Naive thymus-derived CD4-positive, alpha-beta T cell (primary cell): ENCODE measurements at regions not wholly inside any gene's neighbourhood (a gene's known extent, or its start where the extent isn't known, plus 50 kb on each side); places are given as distances from the start of the nearest gene placed in this dataset.
"Not testable (repeated sequence)": the region's sequence is repeated elsewhere in the genome, so short reads cannot be mapped to it uniquely, and the experiment has no call there.

Experiments used
- ATAC-seq: fragments of 150-1000 bp; cut with Tn5 transposase; 2 replicates; pipeline ENCODE4 v1.10.0; 2021; ENCODE audit warnings: mild to moderate bottlenecking, moderate library complexity
- CTCF ChIA-PET: fragments of 350-600 bp; sonication (Branson Sonifier 250); formaldehyde crosslinking; loops from one replicate; lab custom pipeline; 2021; ENCODE audit warnings: antibody characterized with exemption; lab: Charles Lee
- POLR2A ChIA-PET: fragments of 350-600 bp; sonication (Branson Sonifier 250); formaldehyde crosslinking; loops from one replicate; lab custom pipeline; 2021; ENCODE audit warnings: antibody characterized with exemption, inconsistent platforms; lab: Charles Lee
- DNase-seq, 9 donors: peaks; one replicate each; pipeline versions ENCODE4 v3.0.0 to v3.0.0-alpha.2; 2020 to 2022; ENCODE audit warnings: mixed read lengths in 1 of 9
- H3K27ac ChIP-seq: one replicate; pipeline ENCODE4 v1.7.0; 2013; ENCODE audit warnings: mild to moderate bottlenecking, low read depth, low read length, moderate library complexity
- H3K27me3 ChIP-seq, 2 donors: one replicate each; pipeline ENCODE4 v1.7.0; 2013; ENCODE audit warnings: low read length in 2 of 2, mild to moderate bottlenecking in 2 of 2, moderate library complexity in 2 of 2; ENCODE audit not compliant: control insufficient read depth in 2 of 2, insufficient read depth in 2 of 2
- H3K36me3 ChIP-seq, 3 experiments: 1 replicate in 2 of 3; 2 replicates in 1 of 3; pipeline ENCODE4 v1.7.0; 2013; ENCODE audit warnings: low read length in 3 of 3, mild to moderate bottlenecking in 3 of 3, moderate library complexity in 1 of 3; ENCODE audit not compliant: insufficient read depth in 3 of 3, control insufficient read depth in 2 of 3
- H3K4me1 ChIP-seq, 2 donors: one replicate each; pipeline ENCODE4 v1.7.0; 2013; ENCODE audit warnings: low read length in 2 of 2, mild to moderate bottlenecking in 2 of 2, moderate library complexity in 1 of 2; ENCODE audit not compliant: control insufficient read depth in 2 of 2, insufficient read depth in 2 of 2
- H3K4me3 ChIP-seq: 2 replicates; pipeline ENCODE4 v1.7.0; 2013; ENCODE audit warnings: mild to moderate bottlenecking, low read length
- H3K9me3 ChIP-seq, 3 experiments: 1 replicate in 2 of 3; 2 replicates in 1 of 3; pipeline ENCODE4 v1.7.0; 2013; ENCODE audit warnings: low read length in 3 of 3; ENCODE audit not compliant: control insufficient read depth in 2 of 3
- H3K27ac Mint-ChIP-seq, 9 donors: one replicate each; pipeline ENCODE4 v1.8.0; 2020 to 2022; ENCODE audit warnings: mixed read lengths in 9 of 9, mild to moderate bottlenecking in 8 of 9, moderate library complexity in 5 of 9, inconsistent platforms in 2 of 9
- H3K27me3 Mint-ChIP-seq, 5 donors: one replicate each; pipeline ENCODE4 v1.8.0; 2021 to 2022; ENCODE audit warnings: mixed read lengths in 5 of 5, mild to moderate bottlenecking in 1 of 5
- H3K36me3 Mint-ChIP-seq, 5 donors: one replicate each; pipeline ENCODE4 v1.8.0; 2020 to 2022; ENCODE audit warnings: mixed read lengths in 5 of 5, mild to moderate bottlenecking in 3 of 5, inconsistent platforms in 1 of 5
- H3K4me1 Mint-ChIP-seq, 7 donors: one replicate each; pipeline ENCODE4 v1.8.0; 2020 to 2022; ENCODE audit warnings: mixed read lengths in 7 of 7, mild to moderate bottlenecking in 3 of 7, inconsistent platforms in 1 of 7
- H3K4me3 Mint-ChIP-seq, 10 donors: one replicate each; pipeline ENCODE4 v1.8.0; 2020 to 2022; ENCODE audit warnings: mild to moderate bottlenecking in 10 of 10, mixed read lengths in 10 of 10, moderate library complexity in 6 of 10, inconsistent platforms in 2 of 10
- H3K9me3 Mint-ChIP-seq, 11 donors: one replicate each; pipeline ENCODE4 v1.8.0; 2020 to 2022; ENCODE audit warnings: mixed read lengths in 11 of 11, mild to moderate bottlenecking in 4 of 11, inconsistent platforms in 1 of 11, moderate library complexity in 1 of 11
- intact Hi-C, 2 donors: fragments of 100-400 bp; cut with micrococcal nuclease; formaldehyde crosslinking; loops; one replicate each; pipeline ENCODE4 v1.15.1; 2023

- Histone ChIP-seq H3K9me3 (no peaks in the 10 kb centered on the region), H3K27ac (no peak overlapping the region), H3K27me3 (no peaks in the 10 kb centered on the region), H3K4me3 (no peak overlapping the region), H3K4me1 (no peaks in the 10 kb centered on the region), H3K36me3 (no peaks in the 10 kb centered on the region)
- peaks cover 0 to 8% (median 2%) of the 10 kb centered on the region in 11 donors for H3K9me3 Mint-ChIP-seq
- intact Hi-C loops: no loop called here
- no peaks in the 10 kb centered on the region for H3K36me3 Mint-ChIP-seq
- POLR2A ChIA-PET: no interaction called here
- CTCF ChIA-PET: no interaction called here
- no peak overlapping the region for H3K4me3 Mint-ChIP-seq
- DNase-seq (no peak), ATAC-seq (no peak)
- no peak overlapping the region for H3K27ac Mint-ChIP-seq
- H3K4me1 Mint-ChIP-seq: no peaks in the 10 kb centered on the region
- peaks cover 0 to 4% (median 0%) of the 10 kb centered on the region in 5 donors for H3K27me3 Mint-ChIP-seq
These were observed 315.6 kb downstream of the CETN3 start for GRCh38 chr5:90093751-90094485.

GRCh38 chr5:90092734-90093133 is 316.8 kb downstream of the CETN3 start:
- no peaks in the 10 kb centered on the region for H3K27me3 ChIP-seq
- DNase-seq (no peak), ATAC-seq (no peak)
- H3K4me3 ChIP-seq: no peak overlapping the region
- CTCF ChIA-PET: no interaction called here
- POLR2A ChIA-PET: no interaction called here
- Mint-ChIP-seq H3K27me3 (peaks cover 0 to 4% (median 0%) of the 10 kb centered on the region in 5 donors), H3K4me1 (no peaks in the 10 kb centered on the region), H3K4me3 (no peak overlapping the region), H3K27ac (no peak overlapping the region), H3K36me3 (no peaks in the 10 kb centered on the region), H3K9me3 (peaks cover 1 to 17% (median 8%) of the 10 kb centered on the region in 11 donors)
- intact Hi-C loops: no loop called here
- no peaks in the 10 kb centered on the region for H3K36me3 ChIP-seq
- H3K27ac ChIP-seq: no peak overlapping the region
- no peaks in the 10 kb centered on the region for H3K4me1 ChIP-seq
- no peaks in the 10 kb centered on the region for H3K9me3 ChIP-seq

DNA sequence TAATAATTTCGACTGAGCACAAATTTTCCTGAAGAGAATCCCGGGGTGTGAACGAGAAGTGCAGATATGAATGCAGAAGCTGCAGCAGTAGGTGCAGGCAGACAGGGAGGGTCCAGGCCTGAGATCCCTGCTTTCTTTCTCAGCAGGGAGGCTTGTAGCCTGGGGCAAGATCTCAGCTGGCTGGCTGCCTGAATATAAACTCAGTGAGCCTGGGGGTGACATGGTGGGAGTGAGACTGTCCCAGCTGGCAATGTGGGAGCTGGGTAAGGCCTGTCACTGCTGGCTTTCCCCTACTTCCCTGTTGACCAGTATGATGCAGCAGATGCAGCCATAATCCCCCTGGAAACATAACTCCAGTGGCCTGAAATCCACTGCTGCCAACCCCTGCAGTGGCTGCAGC is 325.2 kb downstream of the CETN3 start:
- POLR2A ChIA-PET: no interaction called here
- DNase-seq: no peak

GRCh38 chr5:90073026-90073570 is 336.5 kb downstream of the CETN3 start:
- H3K9me3 ChIP-seq, H3K4me3 ChIP-seq, intact Hi-C loops, H3K4me1 Mint-ChIP-seq, DNase-seq, CTCF ChIA-PET, H3K27me3 ChIP-seq, H3K4me3 Mint-ChIP-seq, H3K27me3 Mint-ChIP-seq, ATAC-seq, H3K27ac Mint-ChIP-seq, POLR2A ChIA-PET, H3K4me1 ChIP-seq, H3K36me3 Mint-ChIP-seq, H3K27ac ChIP-seq, H3K36me3 ChIP-seq: not testable (repeated sequence)
- peaks cover 0 to 13% (median 3%) of the 10 kb centered on the region in 11 donors for H3K9me3 Mint-ChIP-seq

More for the DNA sequence above, 325.2 kb downstream of the CETN3 start:
- no peak overlapping the region for H3K4me3 Mint-ChIP-seq
- Histone ChIP-seq H3K36me3 (no peaks in the 10 kb centered on the region), H3K4me1 (no peaks in the 10 kb centered on the region), H3K27me3 (no peaks in the 10 kb centered on the region), H3K4me3 (no peak overlapping the region), H3K27ac (no peak overlapping the region), H3K9me3 (no peaks in the 10 kb centered on the region)
- CTCF ChIA-PET: no interaction called here
- H3K27me3 Mint-ChIP-seq: no peaks in the 10 kb centered on the region
- intact Hi-C loops: no loop called here
- no peaks in the 10 kb centered on the region for H3K4me1 Mint-ChIP-seq
- H3K9me3 Mint-ChIP-seq: peaks cover 3 to 34% (median 11%) of the 10 kb centered on the region in 11 donors
- no peak for ATAC-seq
- H3K27ac Mint-ChIP-seq: no peak overlapping the region
- H3K36me3 Mint-ChIP-seq: no peaks in the 10 kb centered on the region

DNA sequence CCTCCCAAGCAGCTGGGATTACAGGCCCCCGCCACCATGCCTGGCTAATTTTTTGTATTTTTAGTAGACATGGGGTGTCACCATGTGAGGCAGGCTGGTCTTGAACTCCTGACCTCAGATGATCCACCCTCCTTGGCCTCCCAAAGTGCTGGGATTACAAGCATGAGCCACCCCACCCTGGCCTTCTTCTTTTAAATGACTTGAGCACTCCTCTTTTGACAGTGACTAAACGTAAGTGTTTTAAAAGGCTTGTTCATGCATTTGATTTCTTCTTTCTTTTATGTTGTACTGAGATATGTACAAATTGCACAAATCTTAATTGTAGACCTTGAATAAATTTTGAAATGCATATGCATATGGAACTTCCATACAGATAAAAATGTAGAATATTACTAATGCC is 337.9 kb downstream of the CETN3 start:
- H3K4me1 ChIP-seq: no peaks in the 10 kb centered on the region
- peaks cover 0 to 13% (median 3%) of the 10 kb centered on the region in 11 donors for H3K9me3 Mint-ChIP-seq
- H3K36me3 Mint-ChIP-seq: no peaks in the 10 kb centered on the region
- no peak overlapping the region for H3K27ac Mint-ChIP-seq
- H3K4me3 Mint-ChIP-seq: no peak overlapping the region
- H3K27ac ChIP-seq: no peak overlapping the region
- intact Hi-C loops: no loop called here
- ATAC-seq: no peak
- ChIA-PET POLR2A (no interaction called here), CTCF (no interaction called here)
- H3K36me3 ChIP-seq: no peaks in the 10 kb centered on the region
- no peaks in the 10 kb centered on the region for H3K27me3 ChIP-seq
- H3K4me1 Mint-ChIP-seq: no peaks in the 10 kb centered on the region
- DNase-seq: no peak
- no peaks in the 10 kb centered on the region for H3K9me3 ChIP-seq
- no peak overlapping the region for H3K4me3 ChIP-seq
- H3K27me3 Mint-ChIP-seq: no peaks in the 10 kb centered on the region

- H3K27me3 ChIP-seq: no peaks in the 10 kb centered on the region
- Mint-ChIP-seq H3K9me3 (peaks cover 0 to 17% (median 4%) of the 10 kb centered on the region in 11 donors), H3K4me1 (no peaks in the 10 kb centered on the region), H3K36me3 (no peaks in the 10 kb centered on the region), H3K4me3 (no peak overlapping the region), H3K27me3 (no peaks in the 10 kb centered on the region), H3K27ac (no peak overlapping the region)
- no peaks in the 10 kb centered on the region for H3K4me1 ChIP-seq
- DNase-seq (no peak), ATAC-seq (no peak)
- H3K36me3 ChIP-seq: no peaks in the 10 kb centered on the region
- no peak overlapping the region for H3K4me3 ChIP-seq
- ChIA-PET POLR2A (no interaction called here), CTCF (no interaction called here)
- H3K9me3 ChIP-seq: no peaks in the 10 kb centered on the region
- intact Hi-C loops: no loop called here
- H3K27ac ChIP-seq: no peak overlapping the region
These were observed 338.5 kb downstream of the CETN3 start for GRCh38 chr5:90071066-90071465.

DNA sequence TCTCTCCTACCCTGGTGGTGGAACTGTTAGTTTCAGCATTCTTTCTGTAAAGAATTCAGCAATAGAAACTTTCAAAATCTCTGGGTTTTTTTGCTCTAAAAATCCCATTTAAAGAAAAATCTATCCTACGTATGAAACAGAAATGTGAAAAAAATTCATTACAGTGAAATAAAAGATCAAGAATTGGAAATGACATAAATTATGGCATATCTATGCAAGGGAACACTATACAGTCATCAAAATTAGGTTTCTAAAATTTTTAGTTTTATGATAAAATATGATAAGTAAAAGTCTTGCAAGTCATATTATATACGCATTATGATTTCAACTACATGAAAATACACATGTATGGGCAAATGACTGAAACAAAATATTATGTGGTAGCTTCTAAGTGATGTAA is 342.6 kb downstream of the CETN3 start:
- Histone ChIP-seq H3K27me3 (no peaks in the 10 kb centered on the region), H3K9me3 (no peaks in the 10 kb centered on the region), H3K36me3 (no peaks in the 10 kb centered on the region), H3K4me1 (no peaks in the 10 kb centered on the region), H3K4me3 (no peak overlapping the region), H3K27ac (no peak overlapping the region)
- POLR2A ChIA-PET: interaction anchor here (0.6 kb wide), 1 partner anchor 964 kb away, joined by 3 read pairs; no protein-coding TSS in a partner anchor
- no peaks in the 10 kb centered on the region for H3K36me3 Mint-ChIP-seq
- intact Hi-C loops: no loop called here
- no peaks in the 10 kb centered on the region for H3K27me3 Mint-ChIP-seq
- H3K4me1 Mint-ChIP-seq: no peaks in the 10 kb centered on the region
- DNase-seq (no peak), ATAC-seq (no peak)
- H3K27ac Mint-ChIP-seq: no peak overlapping the region
- CTCF ChIA-PET: no interaction called here
- H3K9me3 Mint-ChIP-seq: peaks cover 0 to 15% (median 3%) of the 10 kb centered on the region in 11 donors
- no peak overlapping the region for H3K4me3 Mint-ChIP-seq
